WI38 (cell line): ENCODE measurements at regions not wholly inside any gene's neighbourhood (a gene's known extent, or its start where the extent isn't known, plus 50 kb on each side); places are given as distances from the start of the nearest gene placed in this dataset.

Experiments
- H3K4me3 ChIP-seq: 2 replicates; pipeline ENCODE4 v1.5.1; 2011; ENCODE audit warnings: low read depth, mild to moderate bottlenecking, control low read depth, low read length
- CTCF ChIP-seq: IDR thresholded peaks from 2 replicates; pipeline ENCODE4 v1.5.1; 2012; ENCODE audit warnings: low read depth, mild to moderate bottlenecking, control low read depth, low read length

GRCh38 chr13:105343134-105343806, 1192.2 kb downstream of the EFNB2 start:
- no peak for TF ChIP-seq CTCF
- H3K4me3 ChIP-seq = no peak overlapping the region

GRCh38 chr13:105342281-105342820, 1193.1 kb downstream of the EFNB2 start:
- no peak overlapping the region for H3K4me3 ChIP-seq
- TF ChIP-seq CTCF = no peak

- no peak for TF ChIP-seq CTCF
- no peak overlapping the region for H3K4me3 ChIP-seq
Observed at GRCh38 chr13:105341758-105342157, 1193.7 kb downstream of the EFNB2 start.

- TF ChIP-seq CTCF = no peak
- no peak overlapping the region for H3K4me3 ChIP-seq
Observed at GRCh38 chr13:105341256-105341655, 1194.2 kb downstream of the EFNB2 start.

GRCh38 chr13:105340061-105340606, 1195.3 kb downstream of the EFNB2 start:
- H3K4me3 ChIP-seq = no peak overlapping the region
- TF ChIP-seq CTCF = no peak

GRCh38 chr13:105338773-105339172, 1196.7 kb downstream of the EFNB2 start:
- no peak overlapping the region for H3K4me3 ChIP-seq
- TF ChIP-seq CTCF = no peak

GRCh38 chr13:105338006-105338405, 1197.5 kb downstream of the EFNB2 start:
- TF ChIP-seq CTCF = no peak
- no peak overlapping the region for H3K4me3 ChIP-seq
